DOHH2 (cell line): ENCODE measurements at regions not wholly inside any gene's neighbourhood (a gene's known extent, or its start where the extent isn't known, plus 50 kb on each side); places are given as distances from the start of the nearest gene placed in this dataset.

Experiments used
- EZH2phosphoT487 ChIP-seq: fragments of 200-600 bp; sonication (generic); IDR thresholded peaks from 2 replicates; pipeline ENCODE4 v1.6.1; 2017; ENCODE audit warnings: borderline replicate concordance, mild to moderate bottlenecking, antibody characterized with exemption, low read length, moderate library complexity, mixed read lengths
- TF ChIP-seq, protein P1 (sequence below): fragments of 200-600 bp; sonication (generic); IDR thresholded peaks from one replicate; pipeline ENCODE4 v1.5.1; 2014; ENCODE audit warnings: antibody characterized with exemption, mild to moderate bottlenecking, low read depth, low read length; ENCODE audit not compliant: poor library complexity, severe bottlenecking

DNA sequence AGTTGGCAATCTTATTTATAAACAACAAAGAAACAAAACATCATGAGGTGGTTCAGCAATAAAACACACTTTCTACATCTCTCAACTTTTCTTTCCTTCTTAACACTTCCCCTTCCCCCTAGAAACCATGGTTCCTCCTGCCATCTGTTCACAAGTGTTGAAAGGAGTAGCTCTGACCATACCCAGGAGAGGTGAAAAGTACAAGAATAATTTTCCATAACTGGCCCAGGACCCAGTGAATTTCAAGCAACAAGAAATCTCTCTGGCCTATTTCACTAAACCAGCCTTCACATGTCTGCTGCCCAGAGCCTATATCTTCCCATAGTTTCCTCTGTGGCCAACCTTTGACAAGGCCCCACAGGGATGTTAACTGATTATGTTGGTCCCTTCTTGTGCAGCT is 98.2 kb upstream of the CEP126 start:
- TF ChIP-seq, protein P1, sequence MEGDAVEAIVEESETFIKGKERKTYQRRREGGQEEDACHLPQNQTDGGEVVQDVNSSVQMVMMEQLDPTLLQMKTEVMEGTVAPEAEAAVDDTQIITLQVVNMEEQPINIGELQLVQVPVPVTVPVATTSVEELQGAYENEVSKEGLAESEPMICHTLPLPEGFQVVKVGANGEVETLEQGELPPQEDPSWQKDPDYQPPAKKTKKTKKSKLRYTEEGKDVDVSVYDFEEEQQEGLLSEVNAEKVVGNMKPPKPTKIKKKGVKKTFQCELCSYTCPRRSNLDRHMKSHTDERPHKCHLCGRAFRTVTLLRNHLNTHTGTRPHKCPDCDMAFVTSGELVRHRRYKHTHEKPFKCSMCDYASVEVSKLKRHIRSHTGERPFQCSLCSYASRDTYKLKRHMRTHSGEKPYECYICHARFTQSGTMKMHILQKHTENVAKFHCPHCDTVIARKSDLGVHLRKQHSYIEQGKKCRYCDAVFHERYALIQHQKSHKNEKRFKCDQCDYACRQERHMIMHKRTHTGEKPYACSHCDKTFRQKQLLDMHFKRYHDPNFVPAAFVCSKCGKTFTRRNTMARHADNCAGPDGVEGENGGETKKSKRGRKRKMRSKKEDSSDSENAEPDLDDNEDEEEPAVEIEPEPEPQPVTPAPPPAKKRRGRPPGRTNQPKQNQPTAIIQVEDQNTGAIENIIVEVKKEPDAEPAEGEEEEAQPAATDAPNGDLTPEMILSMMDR = no peak
- TF ChIP-seq EZH2phosphoT487 = no peak
